OCI-LY7 (cell line): ENCODE measurements at regions not wholly inside any gene's neighbourhood (a gene's known extent, or its start where the extent isn't known, plus 50 kb on each side); places are given as distances from the start of the nearest gene placed in this dataset.

ENCODE experiments used
- BruUV-seq: library from RNA; stranded (reverse); fragments of 400-500 nt; replicated peaks from 2 replicates; lab custom pipeline; 2021; lab: Mats Ljungman, UMichigan
- CTCF ChIA-PET: fragments of 300-600 bp; sonication (Branson Sonifier 250); formaldehyde crosslinking; loops from one replicate; lab custom pipeline; 2022; ENCODE audit warnings: antibody characterized with exemption; ENCODE audit not compliant: unreplicated experiment; lab: Charles Lee
- POLR2A ChIA-PET: fragments of 300-600 bp; sonication (Branson Sonifier 250); formaldehyde crosslinking; loops from one replicate; lab custom pipeline; 2022; ENCODE audit warnings: antibody characterized with exemption; lab: Charles Lee
- DNase-seq: peaks from one replicate; pipeline ENCODE4 v3.0.0-alpha.2; 2015; ENCODE audit warnings: low spot score
- H2AFZ ChIP-seq: fragments of 200-600 bp; sonication (generic), shearing (Covaris generic); 2 replicates; pipeline ENCODE4 v1.6.1; 2014; ENCODE audit warnings: mild to moderate bottlenecking, antibody characterized with exemption, low read length, moderate library complexity
- H3K27ac ChIP-seq: fragments of 200-600 bp; sonication (generic); 2 replicates; pipeline ENCODE4 v1.5.1; 2014; ENCODE audit warnings: mixed run types, low read depth, mild to moderate bottlenecking, moderate library complexity, low read length, inconsistent platforms; ENCODE audit not compliant: poor library complexity, severe bottlenecking
- H3K36me3 ChIP-seq: fragments of 200-600 bp; sonication (generic); 2 replicates; pipeline ENCODE4 v1.6.1; 2014; ENCODE audit warnings: mild to moderate bottlenecking, antibody characterized with exemption, low read length, moderate library complexity, mixed read lengths; ENCODE audit not compliant: insufficient read depth
- H3K4me1 ChIP-seq: fragments of 200-600 bp; sonication (generic); 2 replicates; pipeline ENCODE4 v1.5.1; 2014; ENCODE audit warnings: mild to moderate bottlenecking, low read length; ENCODE audit not compliant: insufficient read depth, poor library complexity, severe bottlenecking
- H3K4me2 ChIP-seq: fragments of 200-600 bp; sonication (generic); 2 replicates; pipeline ENCODE4 v1.6.1; 2014; ENCODE audit warnings: mild to moderate bottlenecking, low read length
- H3K4me3 ChIP-seq: fragments of 200-600 bp; sonication (generic); 2 replicates; pipeline ENCODE4 v1.5.1; 2014; ENCODE audit warnings: mild to moderate bottlenecking, low read depth, low read length; ENCODE audit not compliant: poor library complexity, severe bottlenecking
- H3K79me2 ChIP-seq: fragments of 200-600 bp; sonication (generic); 2 replicates; pipeline ENCODE4 v1.6.1; 2016; ENCODE audit warnings: low read depth, mild to moderate bottlenecking, low read length, moderate library complexity, mixed read lengths; ENCODE audit not compliant: insufficient read depth
- H3K9me2 ChIP-seq: fragments of 200-600 bp; sonication (generic); 2 replicates; pipeline ENCODE4 v1.6.1; 2016; ENCODE audit warnings: mild to moderate bottlenecking, low read length, mixed read lengths; ENCODE audit not compliant: insufficient read depth
- H3K9me3 ChIP-seq: fragments of 200-600 bp; sonication (generic); 2 replicates; pipeline ENCODE4 v1.6.1; 2014; ENCODE audit warnings: mild to moderate bottlenecking, mixed run types, low read length, mixed read lengths
- H4K20me1 ChIP-seq: fragments of 200-600 bp; sonication (generic); 2 replicates; pipeline ENCODE4 v1.6.1; 2014; ENCODE audit warnings: mild to moderate bottlenecking, antibody characterized with exemption, low read length, moderate library complexity, mixed read lengths; ENCODE audit not compliant: insufficient read depth
- CTCF ChIP-seq: fragments of 200-600 bp; sonication (generic); conservative IDR thresholded peaks from 2 replicates; pipeline ENCODE4 v1.5.1; 2014; ENCODE audit warnings: mild to moderate bottlenecking, antibody characterized with exemption, low read length, moderate library complexity, mixed read lengths
- EZH2phosphoT487 ChIP-seq: fragments of 200-600 bp; sonication (generic); IDR thresholded peaks from 2 replicates; pipeline ENCODE4 v1.6.1; 2018; ENCODE audit warnings: low read depth, borderline replicate concordance, mild to moderate bottlenecking, mixed run types, antibody characterized with exemption, low read length, moderate library complexity, mixed read lengths
- intact Hi-C: fragments of 100-400 bp; cut with micrococcal nuclease; formaldehyde crosslinking; loops from one replicate; pipeline ENCODE4 v1.10.0; 2022; ENCODE audit not compliant: unreplicated experiment

- H3K79me2 ChIP-seq: no peaks in the 10 kb centered on the region
- no peaks in the 10 kb centered on the region for H3K9me2 ChIP-seq
- ChIA-PET POLR2A (interaction anchor here (0.6 to 0.8 kb wide), 2 partner anchors 23 to 565 kb away, joined by 3 to 4 read pairs; no protein-coding TSS in a partner anchor), CTCF (no interaction called here)
- no peak for DNase-seq
- no peak overlapping the region for H3K4me2 ChIP-seq
- H3K4me3 ChIP-seq: no peak overlapping the region
- no peak overlapping the region for H3K27ac ChIP-seq
- no peak overlapping the region for H2AFZ ChIP-seq
- BruUV-seq: no TSS peak
- H3K9me3 ChIP-seq: no peaks in the 10 kb centered on the region
- no peaks in the 10 kb centered on the region for H3K4me1 ChIP-seq
- TF ChIP-seq EZH2phosphoT487 (no peak), CTCF (no peak)
- no peaks in the 10 kb centered on the region for H3K36me3 ChIP-seq
- H4K20me1 ChIP-seq: no peaks in the 10 kb centered on the region
- intact Hi-C loops: no loop called here
These were observed 77.5 kb upstream of the SPATA31D4 start for GRCh38 chr9:81850724-81851123.

- H3K9me2 ChIP-seq: no peaks in the 10 kb centered on the region
- no peaks in the 10 kb centered on the region for H3K9me3 ChIP-seq
- no TSS peak for BruUV-seq
- TF ChIP-seq EZH2phosphoT487: no peak
- TF ChIP-seq CTCF: no peak
- no peaks in the 10 kb centered on the region for H3K4me1 ChIP-seq
- no peaks in the 10 kb centered on the region for H3K36me3 ChIP-seq
- no peaks in the 10 kb centered on the region for H4K20me1 ChIP-seq
- no peak overlapping the region for H2AFZ ChIP-seq
- H3K79me2 ChIP-seq: no peaks in the 10 kb centered on the region
- no peak for DNase-seq
- CTCF ChIA-PET: no interaction called here
- H3K4me3 ChIP-seq: no peak overlapping the region
- POLR2A ChIA-PET: interaction anchor here (0.6 to 0.7 kb wide), 2 partner anchors 203 to 1135 kb away, joined by 3 to 4 read pairs; no protein-coding TSS in a partner anchor
- intact Hi-C loops: no loop called here
- no peak overlapping the region for H3K4me2 ChIP-seq
- H3K27ac ChIP-seq: no peak overlapping the region
These were observed 76.9 kb upstream of the SPATA31D4 start for GRCh38 chr9:81851340-81851739.

- H3K36me3 ChIP-seq: no peaks in the 10 kb centered on the region
- H3K9me2 ChIP-seq: no peaks in the 10 kb centered on the region
- DNase-seq: no peak
- no TSS peak for BruUV-seq
- no peaks in the 10 kb centered on the region for H3K9me3 ChIP-seq
- intact Hi-C loops: no loop called here
- ChIA-PET CTCF (no interaction called here), POLR2A (no interaction called here)
- H3K4me1 ChIP-seq: no peaks in the 10 kb centered on the region
- H2AFZ ChIP-seq: no peak overlapping the region
- no peak overlapping the region for H3K4me3 ChIP-seq
- H4K20me1 ChIP-seq: no peaks in the 10 kb centered on the region
- H3K79me2 ChIP-seq: no peaks in the 10 kb centered on the region
- TF ChIP-seq EZH2phosphoT487 (no peak), CTCF (no peak)
- H3K4me2 ChIP-seq: no peak overlapping the region
- no peak overlapping the region for H3K27ac ChIP-seq
These were observed 75.4 kb upstream of the SPATA31D4 start for GRCh38 chr9:81852820-81853219.
